ENCODE measurements at regions not wholly inside any gene's neighbourhood (a gene's known extent, or its start where the extent isn't known, plus 50 kb on each side); places are given as distances from the start of the nearest gene placed in this dataset.
A peak's percentile ranks its signal among the peaks of the same experiment; 100 is the strongest.

DNA sequence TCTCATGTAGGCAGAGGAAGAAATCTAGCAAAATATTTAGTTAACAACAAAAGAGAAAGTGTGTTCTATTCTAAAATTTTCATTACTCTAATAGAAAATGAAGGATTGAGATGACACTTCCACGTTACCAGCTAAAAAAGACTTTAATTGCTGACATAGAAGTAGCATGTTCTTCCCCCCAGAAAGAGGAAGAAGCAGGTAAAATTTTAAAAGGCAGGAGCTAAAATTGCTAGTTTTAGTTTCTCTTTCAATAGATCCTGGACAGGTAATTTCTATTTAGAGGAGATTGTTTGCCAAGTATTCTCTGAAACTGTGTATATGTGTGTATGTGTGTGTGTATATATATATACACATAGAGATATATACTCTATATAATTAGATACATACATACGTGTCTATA lies 248.1 kb upstream of the FMN2 start:
- no peaks in the 10 kb centered on the region for H3K79me2 ChIP-seq (ENCODE audit: low read depth)
- Mint-ChIP-seq H3K36me3 (no peaks in the 10 kb centered on the region), H3K27me3 (ENCODE audit: insufficient read depth, low read depth) (no peaks in the 10 kb centered on the region), H3K27ac (no peak overlapping the region), H3K4me1 (peaks cover 6% of the 10 kb centered on the region), H3K9me3 (peaks cover 2% of the 10 kb centered on the region), H3K4me3 (no peak overlapping the region)
- H3K9ac ChIP-seq, result no peak overlapping the region
- H3K4me3 ChIP-seq, result no peak overlapping the region
- no peak overlapping the region for H3K27ac ChIP-seq
- TF ChIP-seq EZH2phosphoT487 (IDR thresholded peaks at IDR 0.05) (no peak), EZH2 (IDR thresholded peaks at IDR 0.05) (no peak)
- TF ChIP-seq, protein P1, sequence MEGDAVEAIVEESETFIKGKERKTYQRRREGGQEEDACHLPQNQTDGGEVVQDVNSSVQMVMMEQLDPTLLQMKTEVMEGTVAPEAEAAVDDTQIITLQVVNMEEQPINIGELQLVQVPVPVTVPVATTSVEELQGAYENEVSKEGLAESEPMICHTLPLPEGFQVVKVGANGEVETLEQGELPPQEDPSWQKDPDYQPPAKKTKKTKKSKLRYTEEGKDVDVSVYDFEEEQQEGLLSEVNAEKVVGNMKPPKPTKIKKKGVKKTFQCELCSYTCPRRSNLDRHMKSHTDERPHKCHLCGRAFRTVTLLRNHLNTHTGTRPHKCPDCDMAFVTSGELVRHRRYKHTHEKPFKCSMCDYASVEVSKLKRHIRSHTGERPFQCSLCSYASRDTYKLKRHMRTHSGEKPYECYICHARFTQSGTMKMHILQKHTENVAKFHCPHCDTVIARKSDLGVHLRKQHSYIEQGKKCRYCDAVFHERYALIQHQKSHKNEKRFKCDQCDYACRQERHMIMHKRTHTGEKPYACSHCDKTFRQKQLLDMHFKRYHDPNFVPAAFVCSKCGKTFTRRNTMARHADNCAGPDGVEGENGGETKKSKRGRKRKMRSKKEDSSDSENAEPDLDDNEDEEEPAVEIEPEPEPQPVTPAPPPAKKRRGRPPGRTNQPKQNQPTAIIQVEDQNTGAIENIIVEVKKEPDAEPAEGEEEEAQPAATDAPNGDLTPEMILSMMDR (IDR thresholded peaks at IDR 0.05), result no peak
- no peak for DNase-seq (ENCODE audit: low spot score)
- H3K9me3 ChIP-seq (ENCODE audit: low read depth), result no peaks in the 10 kb centered on the region
- no peaks in the 10 kb centered on the region for H3F3A ChIP-seq (ENCODE audit: low read depth)
- H3K27me3 ChIP-seq, result no peaks in the 10 kb centered on the region
- H3K4me1 ChIP-seq, result no peaks in the 10 kb centered on the region
- H2AFZ ChIP-seq (replicated peaks), result no peak overlapping the region
- peaks cover 2% of the 10 kb centered on the region for H3K36me3 ChIP-seq
- no peaks in the 10 kb centered on the region for H4K20me1 ChIP-seq (ENCODE audit: low read depth)
- H3K4me2 ChIP-seq, result no peak overlapping the region

DNA sequence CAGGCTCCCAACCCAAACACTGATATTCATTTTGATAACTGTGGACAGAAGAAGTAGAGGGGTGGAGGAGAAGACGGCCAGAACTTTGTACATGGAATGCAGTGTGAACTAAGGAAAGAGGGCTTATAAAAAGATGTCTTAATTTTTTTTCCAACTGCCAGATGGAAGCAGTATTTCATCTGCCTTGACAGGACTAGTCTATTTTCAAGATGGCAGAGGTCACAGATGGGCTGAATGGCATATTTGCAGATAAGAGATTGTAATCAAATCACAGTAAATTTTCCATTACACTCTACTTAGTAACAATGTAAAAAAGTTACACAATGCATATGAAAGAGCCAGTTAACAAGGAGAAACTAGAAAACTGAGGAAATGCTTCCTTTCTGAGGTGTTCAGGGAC lies 246.8 kb upstream of the FMN2 start:
- H3K27ac Mint-ChIP-seq, result no peak overlapping the region
- H3K9ac ChIP-seq, result no peak overlapping the region
- H3K4me1 ChIP-seq, result no peaks in the 10 kb centered on the region
- H3K36me3 ChIP-seq, result peaks cover 2% of the 10 kb centered on the region
- no peaks in the 10 kb centered on the region for H3K36me3 Mint-ChIP-seq
- H3K79me2 ChIP-seq (ENCODE audit: low read depth), result no peaks in the 10 kb centered on the region
- TF ChIP-seq EZH2phosphoT487 (IDR thresholded peaks at IDR 0.05), result no peak
- H2AFZ ChIP-seq (replicated peaks), result no peak overlapping the region
- no peaks in the 10 kb centered on the region for H4K20me1 ChIP-seq (ENCODE audit: low read depth)
- DNase-seq (ENCODE audit: low spot score), result no peak
- peaks cover 2% of the 10 kb centered on the region for H3K9me3 Mint-ChIP-seq
- peaks cover 6% of the 10 kb centered on the region for H3K4me1 Mint-ChIP-seq
- no peaks in the 10 kb centered on the region for H3K27me3 ChIP-seq
- no peak overlapping the region for H3K4me3 ChIP-seq
- no peaks in the 10 kb centered on the region for H3K9me3 ChIP-seq (ENCODE audit: low read depth)
- H3K4me2 ChIP-seq, result no peak overlapping the region
- H3K27me3 Mint-ChIP-seq (ENCODE audit: insufficient read depth, low read depth), result no peaks in the 10 kb centered on the region
- no peak overlapping the region for H3K4me3 Mint-ChIP-seq
- H3K27ac ChIP-seq, result no peak overlapping the region
- H3F3A ChIP-seq (ENCODE audit: low read depth), result no peaks in the 10 kb centered on the region

DNA sequence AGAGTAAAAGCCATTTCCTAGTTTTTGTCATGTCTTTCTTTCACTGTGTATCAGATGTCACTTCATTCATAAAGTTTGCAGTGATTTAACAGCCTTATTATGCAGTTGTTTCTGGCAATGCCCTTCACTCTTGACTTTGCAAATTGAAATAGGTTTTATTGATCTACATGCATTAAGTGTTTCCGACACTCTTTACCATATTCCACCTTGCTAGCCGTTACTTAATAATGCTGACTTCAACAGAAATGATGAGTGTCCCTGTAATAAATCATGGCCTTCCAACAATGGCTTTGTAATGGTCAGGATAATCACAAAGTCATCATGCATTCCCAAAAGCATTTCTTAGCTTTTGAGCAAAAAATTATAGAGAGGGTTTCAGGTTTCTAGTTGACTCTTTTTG lies 236.8 kb upstream of the FMN2 start:
- H4K20me1 ChIP-seq (ENCODE audit: low read depth), result no peaks in the 10 kb centered on the region
- H3K9ac ChIP-seq, result no peak overlapping the region
- peaks cover 5% of the 10 kb centered on the region for H3K27me3 Mint-ChIP-seq (ENCODE audit: insufficient read depth, low read depth)
- TF ChIP-seq EZH2 (IDR thresholded peaks at IDR 0.05), result no peak
- TF ChIP-seq EZH2phosphoT487 (IDR thresholded peaks at IDR 0.05), result no peak
- TF ChIP-seq, protein P1 (IDR thresholded peaks at IDR 0.05), result no peak
- H3K36me3 Mint-ChIP-seq, result peaks cover 5% of the 10 kb centered on the region
- no peak overlapping the region for H3K27ac ChIP-seq
- DNase-seq (ENCODE audit: low spot score), result no peak
- peaks cover 13% of the 10 kb centered on the region for H3K9me3 Mint-ChIP-seq
- no peaks in the 10 kb centered on the region for H3K36me3 ChIP-seq
- no peak overlapping the region for H3K4me2 ChIP-seq
- H2AFZ ChIP-seq (replicated peaks), result no peak overlapping the region
- H3F3A ChIP-seq (ENCODE audit: low read depth), result no peaks in the 10 kb centered on the region
- no peak overlapping the region for H3K27ac Mint-ChIP-seq
- H3K4me3 ChIP-seq, result no peak overlapping the region
- no peaks in the 10 kb centered on the region for H3K9me3 ChIP-seq (ENCODE audit: low read depth)
- no peak overlapping the region for H3K4me3 Mint-ChIP-seq
- H3K79me2 ChIP-seq (ENCODE audit: low read depth), result no peaks in the 10 kb centered on the region
- H3K4me1 ChIP-seq, result peaks cover 21% of the 10 kb centered on the region
- no peaks in the 10 kb centered on the region for H3K27me3 ChIP-seq
- H3K4me1 Mint-ChIP-seq, result peaks cover 25% of the 10 kb centered on the region

DNA sequence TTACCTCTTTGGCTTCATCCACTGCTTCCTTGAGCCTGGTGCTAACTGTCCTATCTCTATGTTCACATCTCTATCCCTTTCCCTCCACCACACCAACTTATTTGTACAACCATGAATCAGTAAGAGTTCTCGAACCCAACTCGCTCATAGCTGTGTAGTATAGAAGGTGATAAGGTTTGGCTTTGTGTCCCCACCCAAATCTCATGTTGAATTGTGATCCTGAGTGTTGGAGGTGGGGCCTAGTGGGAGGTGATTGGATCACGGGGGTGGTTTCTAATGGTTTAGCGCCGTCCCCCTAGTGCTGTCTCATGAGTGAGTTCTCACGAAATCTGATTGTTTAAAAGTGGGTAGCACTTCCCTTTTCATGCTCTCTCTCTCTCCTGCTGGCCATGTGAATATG lies 235.6 kb upstream of the FMN2 start:
- no peaks in the 10 kb centered on the region for H3K27me3 ChIP-seq
- no peak overlapping the region for H3K4me3 ChIP-seq
- peaks cover 10% of the 10 kb centered on the region for H3K9me3 Mint-ChIP-seq
- H3K36me3 Mint-ChIP-seq, result peaks cover 5% of the 10 kb centered on the region
- H4K20me1 ChIP-seq (ENCODE audit: low read depth), result no peaks in the 10 kb centered on the region
- H3K27ac ChIP-seq, result no peak overlapping the region
- no peaks in the 10 kb centered on the region for H3K79me2 ChIP-seq (ENCODE audit: low read depth)
- TF ChIP-seq, protein P1 (IDR thresholded peaks at IDR 0.05), result no peak
- TF ChIP-seq EZH2 (IDR thresholded peaks at IDR 0.05), result no peak
- TF ChIP-seq EZH2phosphoT487 (IDR thresholded peaks at IDR 0.05), result no peak
- H3K4me1 ChIP-seq, result peaks cover 21% of the 10 kb centered on the region
- H3K9ac ChIP-seq, result no peak overlapping the region
- H3F3A ChIP-seq (ENCODE audit: low read depth), result no peaks in the 10 kb centered on the region
- no peaks in the 10 kb centered on the region for H3K36me3 ChIP-seq
- H3K9me3 ChIP-seq (ENCODE audit: low read depth), result no peaks in the 10 kb centered on the region
- H3K4me2 ChIP-seq, result no peak overlapping the region
- H3K4me1 Mint-ChIP-seq, result peaks cover 25% of the 10 kb centered on the region
- H2AFZ ChIP-seq (replicated peaks), result no peak overlapping the region
- H3K27me3 Mint-ChIP-seq (ENCODE audit: insufficient read depth, low read depth), result peaks cover 5% of the 10 kb centered on the region
- peak overlapping the region; percentile 12 for H3K27ac Mint-ChIP-seq
- DNase-seq (ENCODE audit: low spot score), result no peak
- H3K4me3 Mint-ChIP-seq, result no peak overlapping the region
